B cell (primary cell): ENCODE measurements at regions not wholly inside any gene's neighbourhood (a gene's known extent, or its start where the extent isn't known, plus 50 kb on each side); places are given as distances from the start of the nearest gene placed in this dataset.

Experiments
- ATAC-seq: fragments of 200-7000 bp; cut with Tn5 transposase; one replicate; pipeline ENCODE4 v1.10.0; 2021; ENCODE audit warnings: low read depth, mild to moderate bottlenecking, moderate number of reproducible peaks, moderate library complexity
- CTCF ChIA-PET: fragments of 350-600 bp; sonication (Branson Sonifier 250); formaldehyde crosslinking; loops from one replicate; lab custom pipeline; 2021; ENCODE audit warnings: antibody characterized with exemption, inconsistent platforms; lab: Charles Lee
- POLR2A ChIA-PET: fragments of 350-600 bp; sonication (Branson Sonifier 250); formaldehyde crosslinking; loops from one replicate; lab custom pipeline; 2021; ENCODE audit warnings: antibody characterized with exemption; lab: Charles Lee
- DNase-seq: peaks from one replicate; pipeline ENCODE4 v3.0.0; 2013
- H2AFZ ChIP-seq: 2 replicates; pipeline ENCODE4 v1.6.1; 2012; ENCODE audit warnings: mild to moderate bottlenecking, low read depth, low read length; ENCODE audit not compliant: insufficient read depth, poor library complexity, severe bottlenecking
- H3K27ac ChIP-seq, 2 donors: 1 replicate in 1 of 2; 2 replicates in 1 of 2; pipeline ENCODE4 v1.5.1; 2012 to 2013; ENCODE audit warnings: low read length in 2 of 2, mild to moderate bottlenecking in 2 of 2, moderate library complexity in 1 of 2
- H3K27me3 ChIP-seq, 4 experiments: fragments of 200-600 bp in 1 of 4; sonication (generic) in 1 of 4; replicated peaks in 1 of 4; 1 replicate in 2 of 4; 2 replicates in 2 of 4; pipeline versions ENCODE4 v1.6.1 to v1.7.0; 2013 to 2016; ENCODE audit warnings: low read length in 3 of 4, mild to moderate bottlenecking in 2 of 4, mixed read lengths in 1 of 4, moderate library complexity in 1 of 4; ENCODE audit not compliant: insufficient read depth in 4 of 4, control insufficient read depth in 3 of 4; ENCODE audit errors: control extremely low read depth in 1 of 4
- H3K36me3 ChIP-seq, 2 experiments: replicated peaks in 1 of 2; 1 replicate in 1 of 2; 2 replicates in 1 of 2; pipeline versions ENCODE4 v1.6.1 to v1.7.1; 2013; ENCODE audit warnings: low read length in 1 of 2; ENCODE audit not compliant: insufficient read depth in 2 of 2, control insufficient read depth in 1 of 2; ENCODE audit errors: control extremely low read depth in 1 of 2, extremely low read depth in 1 of 2
- H3K4me1 ChIP-seq, 2 donors: fragments of 200-600 bp in 1 of 2; sonication (generic) in 1 of 2; 1 replicate in 1 of 2; 2 replicates in 1 of 2; pipeline versions ENCODE4 v1.5.1 to v1.6.1; 2013 to 2017; ENCODE audit warnings: low read length in 2 of 2; ENCODE audit not compliant: control insufficient read depth in 2 of 2, insufficient read depth in 2 of 2
- H3K4me2 ChIP-seq: replicated peaks from 2 replicates; pipeline ENCODE3; 2012; ENCODE audit warnings: mild to moderate bottlenecking, low read depth, low read length; ENCODE audit not compliant: poor library complexity, severe bottlenecking
- H3K4me3 ChIP-seq, 5 experiments: fragments of 200-600 bp in 1 of 5; sonication (generic) in 1 of 5; 1 replicate in 3 of 5; 2 replicates in 2 of 5; pipeline versions ENCODE4 v1.5.1 to v1.7.0; 2011 to 2016; ENCODE audit warnings: low read length in 4 of 5, mild to moderate bottlenecking in 4 of 5, low read depth in 2 of 5, control low read depth in 1 of 5, moderate library complexity in 1 of 5; ENCODE audit not compliant: insufficient read depth in 1 of 5; ENCODE audit errors: control extremely low read depth in 1 of 5, extremely low read depth in 1 of 5
- H3K79me2 ChIP-seq: fragments of 200-600 bp; sonication (generic); one replicate; pipeline ENCODE4 v1.6.0; 2016; ENCODE audit warnings: low read length; ENCODE audit not compliant: control insufficient read depth, insufficient read depth
- H3K9ac ChIP-seq: fragments of 200-600 bp; sonication (generic); 2 replicates; pipeline ENCODE4 v1.6.1; 2017; ENCODE audit warnings: mild to moderate bottlenecking, low read length, moderate library complexity
- H3K9me3 ChIP-seq, 3 donors: one replicate each; pipeline versions ENCODE4 v1.6.1 to v1.7.1; 2013; ENCODE audit warnings: low read length in 2 of 3; ENCODE audit not compliant: control insufficient read depth in 2 of 3, insufficient read depth in 1 of 3; ENCODE audit errors: control extremely low read depth in 1 of 3
- H4K20me1 ChIP-seq: 2 replicates; pipeline ENCODE4 v1.6.0; 2012; ENCODE audit warnings: mild to moderate bottlenecking, low read length; ENCODE audit not compliant: insufficient read depth, control insufficient read depth, poor library complexity, severe bottlenecking
- H3K27ac Mint-ChIP-seq: one replicate; pipeline ENCODE4 v1.8.0; 2021; ENCODE audit warnings: mixed read lengths
- H3K27me3 Mint-ChIP-seq: one replicate; pipeline ENCODE4 v1.8.0; 2021; ENCODE audit warnings: mixed read lengths
- H3K4me1 Mint-ChIP-seq: one replicate; pipeline ENCODE4 v1.8.0; 2021; ENCODE audit warnings: mixed read lengths
- H3K4me3 Mint-ChIP-seq: one replicate; pipeline ENCODE4 v1.8.0; 2021; ENCODE audit warnings: mixed read lengths
- H3K9me3 Mint-ChIP-seq: one replicate; pipeline ENCODE4 v1.8.0; 2022; ENCODE audit warnings: mixed read lengths; ENCODE audit not compliant: insufficient read depth
- EZH2 ChIP-seq: IDR thresholded peaks from 2 replicates; pipeline ENCODE4 v1.6.1; 2012; ENCODE audit warnings: borderline replicate concordance, low read depth, mild to moderate bottlenecking, moderate library complexity, low read length; ENCODE audit not compliant: insufficient read depth, poor library complexity, severe bottlenecking
- WGBS: methylation state at CpG from one replicate; pipeline ENCODE4 v1.1.5; 2013; ENCODE audit warnings: missing lambda C conversion rate; ENCODE audit not compliant: insufficient coverage; 5-methylcytosine and 5-hydroxymethylcytosine counted together
- intact Hi-C: fragments of 100-400 bp; cut with micrococcal nuclease; formaldehyde crosslinking; loops from one replicate; pipeline ENCODE4 v1.10.0; 2022
- TF ChIP-seq, protein P1 (sequence below): fragments of 200-600 bp; IDR thresholded peaks from one replicate; pipeline ENCODE4 v1.8.0; 2022; ENCODE audit warnings: antibody characterized with exemption, mild to moderate bottlenecking

DNA sequence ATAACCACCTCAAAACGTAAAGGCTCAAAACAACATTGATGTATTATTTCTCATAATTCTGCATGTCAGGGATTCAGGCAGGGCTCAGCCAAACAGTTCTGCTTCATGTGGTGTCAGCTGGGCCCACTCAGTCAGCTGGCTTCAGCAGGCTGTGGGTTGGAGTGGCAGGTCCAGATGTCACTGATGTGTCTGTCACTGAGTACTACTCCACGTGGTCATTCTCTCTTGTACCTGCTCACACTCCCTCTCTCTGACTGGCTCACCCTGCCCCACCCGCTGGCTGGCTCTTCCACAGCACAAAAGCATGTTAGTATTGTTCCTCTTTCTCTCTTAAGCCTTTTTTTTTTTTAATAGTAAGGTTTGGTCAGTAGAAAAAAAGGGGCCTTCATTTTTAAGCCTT, 182.4 kb downstream of the DICER1 start:
- no peak overlapping the region for H3K27ac ChIP-seq
- H3K79me2 ChIP-seq, result no peaks in the 10 kb centered on the region
- Mint-ChIP-seq H3K4me3 (no peak overlapping the region), H3K9me3 (no peaks in the 10 kb centered on the region), H3K4me1 (no peaks in the 10 kb centered on the region), H3K27me3 (peaks cover 25% of the 10 kb centered on the region), H3K27ac (no peak overlapping the region)
- H3K4me1 ChIP-seq, result no peaks in the 10 kb centered on the region
- peaks cover 0 to 3% (median 0%) of the 10 kb centered on the region in 3 donors for H3K9me3 ChIP-seq
- POLR2A ChIA-PET, result no interaction called here
- CTCF ChIA-PET, result no interaction called here
- H2AFZ ChIP-seq, result no peak overlapping the region
- WGBS, result no CpG with 5 or more reads among the region's 3 CpGs
- no peak overlapping the region for H3K4me3 ChIP-seq
- H4K20me1 ChIP-seq, result no peaks in the 10 kb centered on the region
- TF ChIP-seq EZH2, result no peak
- TF ChIP-seq, protein P1, sequence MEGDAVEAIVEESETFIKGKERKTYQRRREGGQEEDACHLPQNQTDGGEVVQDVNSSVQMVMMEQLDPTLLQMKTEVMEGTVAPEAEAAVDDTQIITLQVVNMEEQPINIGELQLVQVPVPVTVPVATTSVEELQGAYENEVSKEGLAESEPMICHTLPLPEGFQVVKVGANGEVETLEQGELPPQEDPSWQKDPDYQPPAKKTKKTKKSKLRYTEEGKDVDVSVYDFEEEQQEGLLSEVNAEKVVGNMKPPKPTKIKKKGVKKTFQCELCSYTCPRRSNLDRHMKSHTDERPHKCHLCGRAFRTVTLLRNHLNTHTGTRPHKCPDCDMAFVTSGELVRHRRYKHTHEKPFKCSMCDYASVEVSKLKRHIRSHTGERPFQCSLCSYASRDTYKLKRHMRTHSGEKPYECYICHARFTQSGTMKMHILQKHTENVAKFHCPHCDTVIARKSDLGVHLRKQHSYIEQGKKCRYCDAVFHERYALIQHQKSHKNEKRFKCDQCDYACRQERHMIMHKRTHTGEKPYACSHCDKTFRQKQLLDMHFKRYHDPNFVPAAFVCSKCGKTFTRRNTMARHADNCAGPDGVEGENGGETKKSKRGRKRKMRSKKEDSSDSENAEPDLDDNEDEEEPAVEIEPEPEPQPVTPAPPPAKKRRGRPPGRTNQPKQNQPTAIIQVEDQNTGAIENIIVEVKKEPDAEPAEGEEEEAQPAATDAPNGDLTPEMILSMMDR, result no peak
- no peak for ATAC-seq
- peaks cover 0 to 24% (median 3%) of the 10 kb centered on the region in 4 experiments for H3K27me3 ChIP-seq
- no peak overlapping the region for H3K9ac ChIP-seq
- no peak for DNase-seq
- no peaks in the 10 kb centered on the region for H3K36me3 ChIP-seq
- H3K4me2 ChIP-seq, result no peak overlapping the region
- intact Hi-C loops, result no loop called here

DNA sequence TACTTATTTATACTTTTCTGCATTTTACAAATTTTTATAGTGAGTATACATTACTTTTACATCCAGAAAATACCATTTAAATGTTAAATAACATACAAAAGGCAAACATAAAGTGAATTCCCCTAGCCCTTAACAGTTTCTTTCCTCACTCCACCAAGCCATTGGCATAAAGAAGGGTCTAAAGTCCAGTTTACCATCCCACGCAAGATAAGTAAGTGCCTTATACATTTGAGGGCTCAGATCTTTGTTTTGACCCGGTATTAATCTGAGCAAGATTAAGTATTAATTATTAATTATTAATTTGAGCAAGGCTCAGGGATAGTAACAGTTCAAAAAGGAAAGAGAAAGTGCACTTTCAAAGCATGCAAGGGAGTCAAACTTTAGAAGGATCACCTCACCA, 182.9 kb downstream of the DICER1 start:
- WGBS, result no CpG with 5 or more reads among the region's 2 CpGs
- no peak overlapping the region for H3K4me3 Mint-ChIP-seq

More for the DNA sequence above, 182.9 kb downstream of the DICER1 start:
- Histone ChIP-seq H3K4me1 (no peaks in the 10 kb centered on the region), H3K27me3 (peaks cover 0 to 29% (median 3%) of the 10 kb centered on the region in 4 experiments), H3K4me3 (no peak overlapping the region), H2AFZ (no peak overlapping the region), H4K20me1 (no peaks in the 10 kb centered on the region), H3K27ac (no peak overlapping the region), H3K36me3 (no peaks in the 10 kb centered on the region), H3K9me3 (peaks cover 0 to 3% (median 0%) of the 10 kb centered on the region in 3 donors), H3K9ac (no peak overlapping the region), H3K4me2 (no peak overlapping the region), H3K79me2 (no peaks in the 10 kb centered on the region)
- Mint-ChIP-seq H3K9me3 (no peaks in the 10 kb centered on the region), H3K4me1 (no peaks in the 10 kb centered on the region), H3K27me3 (peaks cover 25% of the 10 kb centered on the region), H3K27ac (no peak overlapping the region)
- POLR2A ChIA-PET, result no interaction called here
- DNase-seq (no peak), ATAC-seq (no peak)
- CTCF ChIA-PET, result no interaction called here
- TF ChIP-seq, protein P1, result no peak
- TF ChIP-seq EZH2, result no peak
- intact Hi-C loops, result no loop called here
